Stomach (tissue), 4 donors: ENCODE measurements at regions not wholly inside any gene's neighbourhood (a gene's known extent, or its start where the extent isn't known, plus 50 kb on each side); places are given as distances from the start of the nearest gene placed in this dataset.

Experiments used
- EP300 ChIP-seq: sonication (generic); formaldehyde crosslinking; IDR thresholded peaks from one replicate; pipeline ENCODE4 v1.6.1; 2017; ENCODE audit warnings: antibody characterized with exemption
- POLR2A ChIP-seq, 4 donors: fragments of 450-650 bp; IDR thresholded peaks; one replicate each; pipeline ENCODE4 v1.6.1; 2016; ENCODE audit warnings: antibody characterized with exemption in 4 of 4, control low read depth in 2 of 4, mild to moderate bottlenecking in 1 of 4, moderate library complexity in 1 of 4
- POLR2AphosphoS5 ChIP-seq, 3 donors: sonication (generic); formaldehyde crosslinking; IDR thresholded peaks; one replicate each; pipeline ENCODE4 v1.6.1; 2016; ENCODE audit warnings: antibody characterized with exemption in 3 of 3
- TF ChIP-seq, protein P1 (sequence below), 7 experiments: fragments of 450-650 bp in 4 of 7; fragments of 200-600 bp in 3 of 7; sonication (generic) in 3 of 7; IDR thresholded peaks; one replicate each; pipeline ENCODE4 v1.5.1; 2016 to 2019; ENCODE audit warnings: antibody characterized with exemption in 7 of 7, control low read depth in 2 of 7, mild to moderate bottlenecking in 1 of 7

DNA sequence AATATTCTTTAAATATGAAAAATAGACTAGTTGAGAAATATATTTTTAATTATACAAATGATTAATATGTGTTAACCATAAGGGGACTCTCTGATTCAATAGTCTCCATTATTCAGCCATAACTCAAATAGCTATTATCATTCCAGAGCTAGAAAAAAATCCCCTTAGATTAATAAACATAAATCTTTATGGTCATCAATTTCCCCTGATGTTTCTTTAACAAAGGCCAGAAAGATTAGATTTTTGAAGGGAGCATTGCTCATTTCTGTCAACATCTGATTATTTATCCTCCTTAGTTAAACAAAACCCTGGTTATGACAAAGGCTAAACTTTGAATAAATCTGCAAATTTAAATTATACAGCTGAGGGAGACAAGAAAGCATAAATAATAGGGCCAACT, 215.7 kb downstream of the PLA2G4A start:
- TF ChIP-seq EP300 (no peak), POLR2A (IDR thresholded peaks at IDR 0.05) (no peak), POLR2AphosphoS5 (IDR thresholded peaks at IDR 0.05) (no peak)
- TF ChIP-seq, protein P1, sequence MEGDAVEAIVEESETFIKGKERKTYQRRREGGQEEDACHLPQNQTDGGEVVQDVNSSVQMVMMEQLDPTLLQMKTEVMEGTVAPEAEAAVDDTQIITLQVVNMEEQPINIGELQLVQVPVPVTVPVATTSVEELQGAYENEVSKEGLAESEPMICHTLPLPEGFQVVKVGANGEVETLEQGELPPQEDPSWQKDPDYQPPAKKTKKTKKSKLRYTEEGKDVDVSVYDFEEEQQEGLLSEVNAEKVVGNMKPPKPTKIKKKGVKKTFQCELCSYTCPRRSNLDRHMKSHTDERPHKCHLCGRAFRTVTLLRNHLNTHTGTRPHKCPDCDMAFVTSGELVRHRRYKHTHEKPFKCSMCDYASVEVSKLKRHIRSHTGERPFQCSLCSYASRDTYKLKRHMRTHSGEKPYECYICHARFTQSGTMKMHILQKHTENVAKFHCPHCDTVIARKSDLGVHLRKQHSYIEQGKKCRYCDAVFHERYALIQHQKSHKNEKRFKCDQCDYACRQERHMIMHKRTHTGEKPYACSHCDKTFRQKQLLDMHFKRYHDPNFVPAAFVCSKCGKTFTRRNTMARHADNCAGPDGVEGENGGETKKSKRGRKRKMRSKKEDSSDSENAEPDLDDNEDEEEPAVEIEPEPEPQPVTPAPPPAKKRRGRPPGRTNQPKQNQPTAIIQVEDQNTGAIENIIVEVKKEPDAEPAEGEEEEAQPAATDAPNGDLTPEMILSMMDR (IDR thresholded peaks at IDR 0.05): no peak
